Lung (tissue), 11 donors: ENCODE measurements at regions not wholly inside any gene's neighbourhood (a gene's known extent, or its start where the extent isn't known, plus 50 kb on each side); places are given as distances from the start of the nearest gene placed in this dataset.

Experiments used
- ATAC-seq: fragments of 200-7000 bp; cut with Tn5 transposase; one replicate; pipeline ENCODE4 v1.9.1; 2020; ENCODE audit warnings: moderate number of reproducible peaks; ENCODE audit not compliant: insufficient read depth, low FRiP score
- DNase-seq, 3 donors: peaks; one replicate each; pipeline ENCODE4 v3.0.0-alpha.2; 2013 to 2017
- H3K27ac ChIP-seq, 2 donors: one replicate each; pipeline ENCODE4 v1.5.1; 2013; ENCODE audit warnings: mild to moderate bottlenecking in 2 of 2, moderate library complexity in 2 of 2, control low read depth in 1 of 2, inconsistent platforms in 1 of 2, low read depth in 1 of 2, low read length in 1 of 2
- H3K27me3 ChIP-seq, 3 donors: one replicate each; pipeline ENCODE4 v1.5.1; 2013; ENCODE audit warnings: low read length in 2 of 3; ENCODE audit not compliant: control insufficient read depth in 3 of 3, insufficient read depth in 3 of 3
- H3K36me3 ChIP-seq, 4 donors: one replicate each; pipeline ENCODE4 v1.5.1; 2013; ENCODE audit warnings: low read length in 4 of 4, mild to moderate bottlenecking in 1 of 4, moderate library complexity in 1 of 4; ENCODE audit not compliant: control insufficient read depth in 4 of 4, insufficient read depth in 4 of 4
- H3K4me1 ChIP-seq, 5 donors: one replicate each; pipeline ENCODE4 v1.5.1; 2013; ENCODE audit warnings: low read length in 5 of 5, mild to moderate bottlenecking in 2 of 5, moderate library complexity in 1 of 5; ENCODE audit not compliant: control insufficient read depth in 5 of 5, insufficient read depth in 5 of 5
- H3K4me3 ChIP-seq: one replicate; pipeline ENCODE4 v1.5.1; 2013; ENCODE audit warnings: mild to moderate bottlenecking, control low read depth, moderate library complexity
- H3K9ac ChIP-seq, 2 donors: one replicate each; pipeline ENCODE4 v1.5.1; 2013; ENCODE audit warnings: low read length in 2 of 2, control low read depth in 1 of 2; ENCODE audit not compliant: insufficient read depth in 1 of 2
- H3K9me3 ChIP-seq, 4 donors: one replicate each; pipeline ENCODE4 v1.5.1; 2013; ENCODE audit warnings: low read length in 3 of 4, mild to moderate bottlenecking in 1 of 4, moderate library complexity in 1 of 4; ENCODE audit not compliant: control insufficient read depth in 4 of 4, insufficient read depth in 3 of 4
- WGBS, 2 donors: extraction: QIAGEN DNeasy Blood & Tissue Kit; methylation state at CpG; one replicate each; pipeline ENCODE4 v1.1.7; 2013; 5-methylcytosine and 5-hydroxymethylcytosine counted together
- TF ChIP-seq, protein P1 (sequence below): IDR thresholded peaks from 2 replicates; pipeline ENCODE4 v1.5.1; 2012; ENCODE audit warnings: mild to moderate bottlenecking; ENCODE audit errors: control extremely low read depth, extremely low read depth
- donor health status: control.
- donor health status: control.
- donor health status: Bipolar disorder and iron deficiency.
- donor health status: healthy.
- donor health status: DM: yes; HTN: yes; CAD: no.

DNA sequence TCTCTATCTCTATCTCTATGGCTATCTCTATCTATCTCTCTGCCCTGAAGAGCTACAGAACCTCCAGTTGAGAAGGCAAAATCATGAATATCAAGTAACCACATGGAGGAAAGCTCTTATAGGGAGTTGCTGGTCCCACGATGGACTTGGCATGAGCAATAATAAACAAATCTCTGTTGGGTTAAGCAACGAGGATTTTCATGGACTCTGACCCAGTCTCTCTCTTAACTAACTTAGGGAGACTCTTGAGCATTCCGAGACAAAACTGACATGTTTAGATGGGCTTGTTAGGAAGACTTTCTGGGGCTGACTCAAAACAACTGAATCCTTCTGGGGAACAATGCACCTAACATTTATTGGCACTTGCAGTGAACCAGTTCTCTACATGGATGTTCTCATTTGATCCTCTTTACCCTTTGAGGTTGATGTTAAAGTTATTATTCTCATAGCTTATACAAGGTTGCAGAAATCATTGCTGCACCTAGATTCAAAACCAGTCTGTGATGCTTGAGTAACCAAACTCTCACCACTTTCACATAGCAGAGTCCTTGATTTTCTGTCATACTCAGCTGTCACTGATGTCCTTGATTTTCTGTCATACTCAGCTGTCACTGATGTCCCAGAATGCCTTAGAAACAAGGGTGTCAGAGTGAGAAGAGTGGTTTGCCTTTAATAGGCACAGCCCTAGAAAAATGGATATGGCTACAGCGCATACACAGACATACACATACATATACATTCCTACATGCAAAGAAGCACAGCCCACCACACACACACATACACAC, 354.6 kb upstream of the MAF start:
- Histone ChIP-seq H3K9me3 (no peaks in the 10 kb centered on the region), H3K27me3 (no peaks in the 10 kb centered on the region), H3K4me1 (peaks cover 0 to 3% (median 0%) of the 10 kb centered on the region in 5 donors), H3K27ac (no peak overlapping the region), H3K36me3 (no peaks in the 10 kb centered on the region), H3K9ac (no peak overlapping the region), H3K4me3 (no peak overlapping the region)
- DNase-seq (no peak), ATAC-seq (no peak)
- 73 to 78% methylated on average over 4 of the region's 4 CpGs for WGBS, 2 donors
- TF ChIP-seq, protein P1, sequence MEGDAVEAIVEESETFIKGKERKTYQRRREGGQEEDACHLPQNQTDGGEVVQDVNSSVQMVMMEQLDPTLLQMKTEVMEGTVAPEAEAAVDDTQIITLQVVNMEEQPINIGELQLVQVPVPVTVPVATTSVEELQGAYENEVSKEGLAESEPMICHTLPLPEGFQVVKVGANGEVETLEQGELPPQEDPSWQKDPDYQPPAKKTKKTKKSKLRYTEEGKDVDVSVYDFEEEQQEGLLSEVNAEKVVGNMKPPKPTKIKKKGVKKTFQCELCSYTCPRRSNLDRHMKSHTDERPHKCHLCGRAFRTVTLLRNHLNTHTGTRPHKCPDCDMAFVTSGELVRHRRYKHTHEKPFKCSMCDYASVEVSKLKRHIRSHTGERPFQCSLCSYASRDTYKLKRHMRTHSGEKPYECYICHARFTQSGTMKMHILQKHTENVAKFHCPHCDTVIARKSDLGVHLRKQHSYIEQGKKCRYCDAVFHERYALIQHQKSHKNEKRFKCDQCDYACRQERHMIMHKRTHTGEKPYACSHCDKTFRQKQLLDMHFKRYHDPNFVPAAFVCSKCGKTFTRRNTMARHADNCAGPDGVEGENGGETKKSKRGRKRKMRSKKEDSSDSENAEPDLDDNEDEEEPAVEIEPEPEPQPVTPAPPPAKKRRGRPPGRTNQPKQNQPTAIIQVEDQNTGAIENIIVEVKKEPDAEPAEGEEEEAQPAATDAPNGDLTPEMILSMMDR, result no peak

DNA sequence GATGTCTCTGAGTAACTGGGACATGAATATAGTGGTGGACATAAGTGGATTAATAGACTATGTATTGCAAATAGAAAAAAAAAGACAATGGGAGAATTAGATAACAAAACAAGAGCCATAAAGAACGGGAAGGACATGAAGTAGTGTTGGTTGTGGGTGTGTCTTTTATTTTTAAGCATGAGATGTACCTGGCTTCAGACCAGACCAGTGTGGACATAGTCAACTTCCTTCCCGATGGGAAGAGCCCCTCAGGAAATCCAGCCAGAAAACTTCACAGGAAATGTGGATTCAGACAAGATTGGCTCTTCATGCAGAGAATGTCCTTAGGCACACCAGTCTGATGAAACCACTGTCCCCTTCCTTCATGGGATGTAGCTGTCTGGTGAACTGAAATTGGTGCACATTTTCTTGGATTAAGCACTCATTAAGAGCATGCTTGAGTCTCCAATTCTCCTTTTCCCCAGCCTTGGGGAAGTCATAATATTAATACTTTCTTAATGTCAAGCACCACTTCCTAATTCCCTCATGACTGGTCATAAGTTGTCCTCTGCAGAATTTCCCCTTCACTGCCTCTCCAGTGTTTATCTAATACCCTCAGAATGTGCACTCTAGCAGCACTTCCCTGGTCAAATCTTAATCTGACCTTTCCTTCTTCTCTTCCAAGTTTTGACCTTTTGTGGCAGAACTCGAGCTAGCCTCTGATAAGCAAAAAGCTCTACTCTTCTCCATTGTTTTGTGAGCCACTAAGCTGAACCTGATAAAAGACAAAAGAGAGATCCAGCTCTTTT, 350.6 kb upstream of the MAF start:
- peak; percentile 36 for ATAC-seq
- H3K27ac ChIP-seq, result no peak overlapping the region
- H3K36me3 ChIP-seq, result no peaks in the 10 kb centered on the region
- H3K9me3 ChIP-seq, result no peaks in the 10 kb centered on the region
- TF ChIP-seq, protein P1, result no peak
- DNase-seq, result no peak
- WGBS, 2 donors, result 26 to 50% methylated on average over 3 of the region's 3 CpGs
- H3K27me3 ChIP-seq, result no peaks in the 10 kb centered on the region
- no peak overlapping the region for H3K9ac ChIP-seq
- peaks cover 0 to 3% (median 0%) of the 10 kb centered on the region in 5 donors for H3K4me1 ChIP-seq
- no peak overlapping the region for H3K4me3 ChIP-seq

DNA sequence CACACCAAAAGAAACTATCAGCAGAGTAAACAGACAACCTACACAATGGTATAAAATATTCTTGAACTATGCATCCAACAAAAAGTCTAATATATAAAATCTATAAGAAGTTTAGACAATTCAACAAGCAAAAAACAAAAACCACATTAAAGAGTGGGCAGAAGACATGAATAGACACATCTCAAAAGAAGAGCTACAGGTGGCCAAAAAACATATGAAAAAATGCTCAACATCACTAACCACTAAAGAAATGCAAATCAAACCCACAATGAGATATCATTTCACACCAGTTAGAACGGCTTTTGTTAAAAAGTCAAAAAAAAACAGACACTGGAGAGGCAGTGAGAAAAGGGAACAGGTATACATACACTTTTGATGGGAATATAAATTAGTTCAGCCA, 348.9 kb upstream of the MAF start:
- Histone ChIP-seq H3K9me3 (no peaks in the 10 kb centered on the region), H3K27me3 (no peaks in the 10 kb centered on the region), H3K9ac (no peak overlapping the region), H3K4me1 (peaks cover 0 to 3% (median 0%) of the 10 kb centered on the region in 5 donors), H3K27ac (no peak overlapping the region), H3K36me3 (no peaks in the 10 kb centered on the region), H3K4me3 (no peak overlapping the region)
- no peak for DNase-seq
- WGBS, 2 donors, result 73 to 85% methylated on average over 1 of the region's 1 CpG
- TF ChIP-seq, protein P1, result no peak
- ATAC-seq, result no peak
